ENCODE measurements at regions not wholly inside any gene's neighbourhood (a gene's known extent, or its start where the extent isn't known, plus 50 kb on each side); places are given as distances from the start of the nearest gene placed in this dataset.
"Not testable (repeated sequence)": the region's sequence is repeated elsewhere in the genome, so short reads cannot be mapped to it uniquely, and the experiment has no call there.

DNA sequence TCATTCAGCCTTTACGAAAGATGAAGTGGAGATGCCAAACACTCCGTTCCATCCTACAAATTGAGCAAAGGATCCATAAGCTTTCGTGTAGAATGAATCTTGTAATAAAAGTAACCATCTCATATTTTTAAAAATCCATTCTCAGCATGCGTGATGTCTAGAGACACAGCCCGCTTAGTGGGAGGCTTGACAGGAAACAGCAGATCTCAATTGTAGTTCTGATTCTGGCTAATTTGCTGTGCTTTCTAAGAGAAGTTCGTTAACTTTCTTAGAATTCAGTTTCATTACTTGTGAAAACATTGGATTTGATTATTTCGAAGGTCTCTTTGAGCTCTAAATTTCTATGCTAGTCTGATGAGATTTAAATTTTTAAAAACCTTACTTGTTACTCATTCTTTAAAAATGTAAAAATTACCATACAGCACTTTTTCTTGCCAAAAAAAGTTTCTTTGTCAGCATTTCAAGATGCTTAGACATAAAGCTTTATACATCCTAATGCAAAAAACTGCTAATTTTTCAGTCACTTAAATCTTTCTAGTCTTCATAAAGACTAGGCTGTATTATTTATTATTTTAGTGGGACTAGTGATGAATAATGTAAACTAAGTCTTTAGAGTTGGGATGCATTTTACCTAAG, 66.9 kb upstream of the NEIL3 start:
- no peak overlapping the region for H3K27ac Mint-ChIP-seq
- H3K9me3 Mint-ChIP-seq = no peaks in the 10 kb centered on the region
- no peaks in the 10 kb centered on the region for H3K4me1 Mint-ChIP-seq
- no peaks in the 10 kb centered on the region for H3K27me3 Mint-ChIP-seq
- DNase-seq (no peak), ATAC-seq (no peak)
- H3K4me3 Mint-ChIP-seq = no peak overlapping the region
- no peaks in the 10 kb centered on the region for H3K36me3 Mint-ChIP-seq (ENCODE audit: low read depth)

DNA sequence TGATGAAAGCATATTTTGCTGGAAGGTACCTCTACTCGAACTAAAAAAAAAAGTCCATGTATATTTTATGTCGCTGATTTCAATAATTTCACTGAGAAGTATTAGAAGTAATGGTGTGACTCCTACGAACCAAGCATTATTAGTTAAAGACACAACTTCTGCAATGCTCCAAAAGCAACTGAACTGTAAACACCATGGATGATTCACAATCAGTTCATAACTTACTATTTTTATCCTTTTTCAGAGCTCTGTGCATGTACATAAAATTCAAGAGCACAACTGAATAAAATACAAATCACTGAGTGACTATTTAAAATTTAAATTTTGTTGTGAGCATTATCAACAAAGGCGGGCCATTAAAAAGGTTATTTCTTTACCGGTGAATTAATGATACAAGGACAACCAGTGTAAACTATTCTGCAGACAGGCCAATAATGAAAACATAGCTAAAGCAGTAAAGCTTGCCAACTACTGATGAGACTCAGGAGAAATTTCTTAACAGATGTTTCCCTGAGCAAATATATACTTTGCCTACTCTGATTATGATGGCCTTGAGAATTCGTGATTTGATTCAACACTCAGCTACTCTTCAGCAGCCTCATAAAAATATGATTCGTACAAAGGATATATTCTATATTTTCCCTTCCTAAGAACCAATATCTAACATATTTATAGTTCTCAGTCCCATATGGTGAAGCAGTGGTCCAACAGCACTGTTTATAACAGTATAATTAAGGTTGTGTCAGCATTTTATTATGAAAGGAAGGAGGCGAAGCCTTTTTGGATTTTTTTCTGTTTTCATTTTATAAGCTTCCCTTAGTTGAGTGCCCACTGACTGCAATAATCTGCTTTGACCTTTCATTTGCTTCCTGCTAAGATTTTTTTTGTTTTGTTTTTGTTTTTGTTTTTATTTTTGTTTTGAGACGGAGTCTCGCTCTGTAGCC, 62.8 kb upstream of the NEIL3 start:
- H3K36me3 Mint-ChIP-seq (ENCODE audit: low read depth) = no peaks in the 10 kb centered on the region
- ATAC-seq = no peak
- H3K27me3 Mint-ChIP-seq = peaks cover 11% of the 10 kb centered on the region
- H3K27ac Mint-ChIP-seq = no peak overlapping the region
- no peaks in the 10 kb centered on the region for H3K9me3 Mint-ChIP-seq
- peaks cover 10% of the 10 kb centered on the region for H3K4me1 Mint-ChIP-seq
- H3K4me3 Mint-ChIP-seq = no peak overlapping the region
- DNase-seq = no peak

DNA sequence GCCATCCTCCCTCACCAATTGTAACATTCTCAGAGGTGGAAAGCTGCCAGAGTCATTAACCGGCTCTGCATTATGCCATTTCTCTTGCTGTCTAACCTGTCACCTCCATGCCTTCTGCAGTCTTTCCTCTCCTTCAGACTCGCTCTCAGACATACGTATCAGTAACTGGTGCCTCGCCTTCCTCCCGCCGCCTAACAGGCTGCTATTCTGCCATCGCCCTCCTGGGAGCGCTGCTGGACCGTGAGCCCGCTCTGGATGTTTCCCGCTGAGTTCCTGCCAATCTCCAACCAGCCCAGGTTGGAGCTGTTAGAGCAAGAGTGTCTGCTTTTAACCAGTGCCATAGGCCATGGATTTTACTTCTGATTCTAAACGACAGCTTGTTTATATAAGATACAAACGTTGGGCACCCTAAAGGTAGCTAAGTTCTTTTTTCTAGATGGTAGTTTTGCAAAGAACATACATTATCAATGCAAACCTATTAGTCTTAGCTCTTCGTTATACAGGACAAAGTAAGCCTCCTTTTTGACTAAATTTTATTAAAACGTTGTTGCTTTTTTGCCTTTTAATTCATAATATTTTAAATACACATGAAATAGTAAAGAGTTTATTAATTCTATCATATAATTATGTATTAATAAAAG, 59.5 kb upstream of the NEIL3 start:
- no peaks in the 10 kb centered on the region for H3K36me3 Mint-ChIP-seq (ENCODE audit: low read depth)
- peak; percentile 74 for DNase-seq
- H3K27me3 Mint-ChIP-seq = peaks cover 11% of the 10 kb centered on the region
- no peak overlapping the region for H3K27ac Mint-ChIP-seq
- no peak overlapping the region for H3K4me3 Mint-ChIP-seq
- ATAC-seq = peak; percentile 94
- peaks cover 10% of the 10 kb centered on the region for H3K4me1 Mint-ChIP-seq
- H3K9me3 Mint-ChIP-seq = no peaks in the 10 kb centered on the region

DNA sequence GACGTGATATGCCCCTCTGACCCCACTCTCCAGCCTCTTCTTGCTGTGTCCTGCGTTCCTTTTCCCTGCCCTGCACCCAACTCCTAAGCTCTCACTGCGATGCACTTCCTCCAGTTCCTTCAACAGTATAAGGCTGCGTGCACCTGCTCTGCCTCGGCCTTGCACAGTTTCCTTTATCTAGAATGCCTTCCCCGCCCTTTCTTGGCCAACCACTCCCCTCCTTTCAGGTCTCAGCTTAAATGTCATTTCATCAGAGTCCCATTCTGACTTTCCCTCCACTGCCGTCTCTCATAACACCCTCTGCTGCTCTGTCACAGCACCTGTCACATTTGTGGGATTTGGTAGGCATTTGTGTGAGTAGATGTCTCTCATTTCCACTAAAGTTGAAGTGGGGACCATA, 58.4 kb upstream of the NEIL3 start:
- Mint-ChIP-seq H3K4me3 (no peak overlapping the region), H3K27ac (no peak overlapping the region), H3K36me3 (ENCODE audit: low read depth) (no peaks in the 10 kb centered on the region), H3K27me3 (peaks cover 11% of the 10 kb centered on the region), H3K9me3 (no peaks in the 10 kb centered on the region), H3K4me1 (peaks cover 10% of the 10 kb centered on the region)
- DNase-seq = no peak
- no peak for ATAC-seq

DNA sequence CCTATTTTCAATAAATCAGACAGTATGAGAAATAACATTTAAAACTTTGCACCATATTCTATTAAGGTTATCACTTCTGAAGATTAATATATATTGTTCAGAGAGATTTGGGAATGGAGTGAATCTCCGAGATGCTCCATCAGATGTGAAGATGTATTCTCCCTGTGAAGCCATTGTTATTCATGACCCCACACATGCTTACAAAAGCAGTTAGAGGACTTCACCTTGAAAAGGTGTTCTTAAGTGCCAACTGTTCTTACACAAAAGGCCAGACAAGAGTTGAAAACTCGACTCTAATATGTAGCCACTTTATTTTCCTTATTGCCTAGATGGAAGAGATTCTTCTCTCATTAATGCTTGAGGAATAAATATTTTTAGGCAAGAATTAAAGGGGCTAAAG, 54.3 kb upstream of the NEIL3 start:
- Mint-ChIP-seq H3K4me1 (peaks cover 5% of the 10 kb centered on the region), H3K9me3 (no peaks in the 10 kb centered on the region), H3K4me3 (no peak overlapping the region), H3K27ac (no peak overlapping the region), H3K27me3 (no peaks in the 10 kb centered on the region), H3K36me3 (ENCODE audit: low read depth) (no peaks in the 10 kb centered on the region)
- ATAC-seq (no peak), DNase-seq (no peak)

DNA sequence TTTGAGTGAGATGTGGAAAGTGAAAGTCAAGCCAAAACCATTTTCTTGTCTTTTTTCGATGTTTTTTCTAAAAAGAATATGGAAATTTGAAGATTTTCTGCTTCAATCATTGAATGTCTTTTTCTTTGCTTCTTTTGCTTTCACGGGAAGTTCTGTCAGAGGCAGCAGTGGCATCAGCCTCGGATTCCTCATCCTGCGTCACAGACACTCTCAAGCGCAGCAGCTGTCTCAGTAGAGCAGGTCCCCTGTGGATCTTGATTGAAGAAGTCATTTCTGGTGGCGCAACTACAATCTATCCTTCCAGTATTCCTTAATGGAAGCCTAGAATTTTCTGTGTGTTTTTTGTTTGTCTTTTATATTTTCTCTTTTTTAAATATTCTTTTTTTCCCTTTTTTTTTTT, 52.7 kb upstream of the NEIL3 start:
- no peaks in the 10 kb centered on the region for H3K27me3 Mint-ChIP-seq
- H3K36me3 Mint-ChIP-seq (ENCODE audit: low read depth) = no peaks in the 10 kb centered on the region
- no peaks in the 10 kb centered on the region for H3K9me3 Mint-ChIP-seq
- DNase-seq (no peak), ATAC-seq (no peak)
- H3K4me1 Mint-ChIP-seq = no peaks in the 10 kb centered on the region
- no peak overlapping the region for H3K27ac Mint-ChIP-seq
- no peak overlapping the region for H3K4me3 Mint-ChIP-seq

DNA sequence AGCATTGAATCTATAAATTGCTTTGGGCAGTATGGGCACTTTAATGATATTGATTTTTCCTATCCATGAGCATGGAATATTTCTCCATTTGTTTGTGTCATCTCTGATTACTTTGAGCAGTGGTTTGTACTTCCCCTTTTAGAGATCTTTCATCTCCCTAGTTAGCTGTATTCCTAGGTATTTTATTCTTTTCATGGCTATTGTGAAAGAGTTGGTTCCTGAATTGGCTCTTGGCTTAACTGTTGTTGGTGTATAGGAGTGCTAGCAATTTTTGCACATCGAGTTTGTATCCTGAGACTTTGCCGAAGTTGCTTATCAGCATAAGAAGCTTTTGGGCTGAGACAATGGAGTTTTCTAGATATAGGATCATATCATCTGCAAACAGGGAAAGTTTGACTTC, 50.2 kb upstream of the NEIL3 start:
- not testable (repeated sequence) for H3K27me3 Mint-ChIP-seq; H3K27ac Mint-ChIP-seq; H3K36me3 Mint-ChIP-seq (ENCODE audit: low read depth)

More for the DNA sequence above, 50.2 kb upstream of the NEIL3 start:
- H3K9me3 Mint-ChIP-seq, H3K4me1 Mint-ChIP-seq, H3K4me3 Mint-ChIP-seq, DNase-seq, ATAC-seq: not testable (repeated sequence)
